K562 (cell line): ENCODE measurements at regions not wholly inside any gene's neighbourhood (a gene's known extent, or its start where the extent isn't known, plus 50 kb on each side); places are given as distances from the start of the nearest gene placed in this dataset.
A peak's percentile ranks its signal among the peaks of the same experiment; 100 is the strongest.

Source experiments
- ATAC-seq: fragments of 200-7000 bp; cut with Tn5 transposase; 3 replicates; pipeline ENCODE4 v1.9.1; 2020; ENCODE audit warnings: moderate library complexity
- BruUV-seq: library from RNA; stranded (reverse); fragments of 400-500 nt; replicated peaks from 2 replicates; lab custom pipeline; 2021; lab: Mats Ljungman, UMichigan
- CTCF ChIA-PET: fragments of 300-600 bp; formaldehyde crosslinking; extraction: SDS; loops from one replicate; lab custom pipeline; 2021; ENCODE audit warnings: low intra/inter-chr PET ratio; lab: Yijun Ruan, JAX
- POLR2A ChIA-PET: fragments of 300-600, 350-650 bp; sonication (Branson Sonifier 250); formaldehyde crosslinking; extraction: SDS; loops from one replicate; lab custom pipeline; 2021; ENCODE audit warnings: antibody characterized with exemption, inconsistent platforms; lab: Yijun Ruan, JAX
- DNase-seq, 4 experiments: peaks; one replicate each; pipeline versions ENCODE4 v3.0.0 to v3.0.0-alpha.2; 2011 to 2018; ENCODE audit warnings: low spot score in 3 of 4, mixed read lengths in 3 of 4; ENCODE audit errors: extremely low read depth in 1 of 4
- FAIRE-seq: peaks from 2 replicates; lab custom pipeline; 2011; peaks lifted over from hg19 to GRCh38; lab: Jason Lieb, UNC
- H2AFZ ChIP-seq: 2 replicates; pipeline ENCODE4 v1.6.0; 2011; ENCODE audit warnings: low read depth, low read length, control low read depth, inconsistent platforms
- H3K27ac ChIP-seq: fragments of 200-600 bp; 3 replicates; pipeline ENCODE4 v1.8.0; 2011; ENCODE audit warnings: low read depth, mild to moderate bottlenecking, control low read depth, inconsistent platforms, low read length, moderate library complexity, mixed read lengths; ENCODE audit errors: extremely low read depth
- H3K27me3 ChIP-seq, 2 experiments: fragments of 300-600 bp in 1 of 2; 2 replicates in 1 of 2; 3 replicates in 1 of 2; pipeline versions ENCODE4 v1.6.0 to v1.8.0; 2011; ENCODE audit warnings: inconsistent platforms in 2 of 2, low read length in 2 of 2, mild to moderate bottlenecking in 1 of 2, mixed read lengths in 1 of 2, moderate library complexity in 1 of 2; ENCODE audit not compliant: control insufficient read depth in 2 of 2, insufficient read depth in 2 of 2
- H3K36me3 ChIP-seq: fragments of 300-600 bp; 3 replicates; pipeline ENCODE4 v1.8.0; 2011; ENCODE audit warnings: mild to moderate bottlenecking, low read length, inconsistent platforms; ENCODE audit not compliant: control insufficient read depth, insufficient read depth
- H3K4me1 ChIP-seq, 2 experiments: fragments of 200-600 bp in 1 of 2; replicated peaks in 1 of 2; 2 replicates in 1 of 2; 3 replicates in 1 of 2; pipeline versions ENCODE4 v1.5.1 to v1.8.0; 2011; ENCODE audit warnings: inconsistent platforms in 2 of 2, low read length in 2 of 2, mild to moderate bottlenecking in 1 of 2, mixed read lengths in 1 of 2, moderate library complexity in 1 of 2; ENCODE audit not compliant: control insufficient read depth in 2 of 2, insufficient read depth in 2 of 2
- H3K4me2 ChIP-seq: 2 replicates; pipeline ENCODE4 v1.6.1; 2011; ENCODE audit warnings: low read length, control low read depth, inconsistent platforms, mixed read lengths; ENCODE audit not compliant: insufficient read depth
- H3K4me3 ChIP-seq: fragments of 200-600 bp; sonication (generic), shearing (Covaris generic); 2 replicates; pipeline ENCODE4 v1.5.1; 2016; ENCODE audit warnings: control low read depth, inconsistent platforms
- H3K79me2 ChIP-seq: fragments of 200-600 bp; 3 replicates; pipeline ENCODE4 v1.8.0; 2011; ENCODE audit warnings: low read length, inconsistent platforms; ENCODE audit not compliant: control insufficient read depth, insufficient read depth
- H3K9ac ChIP-seq, 2 experiments: 2 replicates each; pipeline versions ENCODE4 v1.6.0 to v1.6.1; 2011; ENCODE audit warnings: low read depth in 2 of 2, low read length in 2 of 2, control low read depth in 1 of 2, inconsistent platforms in 1 of 2, mild to moderate bottlenecking in 1 of 2, mixed read lengths in 1 of 2; ENCODE audit not compliant: insufficient read depth in 1 of 2
- H3K9me1 ChIP-seq: one replicate; pipeline ENCODE4 v1.6.0; 2011; ENCODE audit warnings: inconsistent platforms, mild to moderate bottlenecking, low read length, moderate library complexity; ENCODE audit not compliant: control insufficient read depth, insufficient read depth
- H3K9me3 ChIP-seq: replicated peaks from 2 replicates; pipeline ENCODE4 v1.5.1; 2011; ENCODE audit warnings: low read depth, low read length, inconsistent platforms; ENCODE audit not compliant: control insufficient read depth, insufficient read depth
- H4K20me1 ChIP-seq: replicated peaks from 2 replicates; pipeline ENCODE4 v1.6.1; 2011; ENCODE audit warnings: low read length, inconsistent platforms, mixed read lengths; ENCODE audit not compliant: control insufficient read depth, insufficient read depth
- ADNP ChIP-seq: fragments of 200-800 bp; sonication (Bioruptor generic); IDR thresholded peaks from 2 replicates; pipeline ENCODE4 v1.6.1; 2016; ENCODE audit warnings: missing genetic modification characterization, missing compliant biosample characterization
- ETV5 ChIP-seq: sonication (generic); formaldehyde crosslinking; IDR thresholded peaks from 2 replicates; pipeline ENCODE4 v1.4.0; 2020; ENCODE audit warnings: low read depth, mild to moderate bottlenecking, missing genetic modification reagents
- HNRNPH1 ChIP-seq: fragments of 200-400 bp; formaldehyde crosslinking; optimal IDR thresholded peaks from 2 replicates; pipeline ENCODE3; 2017; ENCODE audit warnings: low read depth, mild to moderate bottlenecking, low read length, moderate library complexity
- LARP7 ChIP-seq: fragments of 450-650 bp; IDR thresholded peaks from 2 replicates; pipeline ENCODE4 v1.6.1; 2016
- MCM2 ChIP-seq: fragments of 450-650 bp; IDR thresholded peaks from 2 replicates; pipeline ENCODE4 v1.6.1; 2017; ENCODE audit warnings: low read depth, mild to moderate bottlenecking
- MECOM ChIP-seq: fragments of 250-450 bp; sonication (Bioruptor Pico); IDR thresholded peaks from 2 replicates; pipeline ENCODE4 v1.8.0; 2022; ENCODE audit warnings: inconsistent platforms
- NBN ChIP-seq: fragments of 450-650 bp; IDR thresholded peaks from 2 replicates; pipeline ENCODE4 v1.6.1; 2016; ENCODE audit warnings: low read depth, mild to moderate bottlenecking
- PCBP2 ChIP-seq: fragments of 200-400 bp; formaldehyde crosslinking; IDR thresholded peaks from 2 replicates; pipeline ENCODE4 v1.6.1; 2018; ENCODE audit warnings: low read length, low read depth, mild to moderate bottlenecking, moderate library complexity; ENCODE audit not compliant: poor library complexity, severe bottlenecking
- SMAD3 ChIP-seq: fragments of 450-650 bp; formaldehyde crosslinking; conservative IDR thresholded peaks from 2 replicates; pipeline ENCODE4 v1.4.0; 2020; ENCODE audit warnings: mild to moderate bottlenecking
- TEAD2 ChIP-seq: fragments of 450-650 bp; IDR thresholded peaks from 2 replicates; pipeline ENCODE4 v1.6.1; 2016; ENCODE audit warnings: missing genetic modification characterization, control low read depth, missing compliant biosample characterization
- ZNF311 ChIP-seq: fragments of 250-450 bp; sonication (Bioruptor Pico); IDR thresholded peaks from 2 replicates; pipeline ENCODE4 v1.4.0; 2020; ENCODE audit warnings: mild to moderate bottlenecking, moderate library complexity
- WGBS: fragments of 100-300 bp; shearing (Covaris generic); methylation state at CpG from one replicate; pipeline ENCODE4 v1.1.6; 2016; ENCODE audit warnings: low coverage, mixed read lengths; ENCODE audit not compliant: insufficient coverage; ENCODE audit errors: missing lambda C conversion rate; 5-methylcytosine and 5-hydroxymethylcytosine counted together
- in situ Hi-C: fragments of 300-500 bp; cut with MboI; formaldehyde crosslinking; loops from 4 replicates; pipeline ENCODE4 v1.15.0; 2018; ENCODE audit warnings: inconsistent platforms, mixed read lengths
- intact Hi-C: fragments of 100-400 bp; cut with micrococcal nuclease; formaldehyde crosslinking; loops from 2 replicates; pipeline ENCODE4 v1.14.2; 2022
- TF ChIP-seq, protein P1 (sequence below): fragments of 250-450 bp; sonication (Bioruptor Pico); IDR thresholded peaks from 2 replicates; pipeline ENCODE4 v1.5.0; 2021; ENCODE audit warnings: mild to moderate bottlenecking, borderline replicate concordance
- TF ChIP-seq, protein P2 (sequence below): fragments of 450-650 bp; formaldehyde crosslinking; IDR thresholded peaks from 2 replicates; pipeline ENCODE4 v1.4.0; 2022; ENCODE audit warnings: missing genetic modification characterization

DNA sequence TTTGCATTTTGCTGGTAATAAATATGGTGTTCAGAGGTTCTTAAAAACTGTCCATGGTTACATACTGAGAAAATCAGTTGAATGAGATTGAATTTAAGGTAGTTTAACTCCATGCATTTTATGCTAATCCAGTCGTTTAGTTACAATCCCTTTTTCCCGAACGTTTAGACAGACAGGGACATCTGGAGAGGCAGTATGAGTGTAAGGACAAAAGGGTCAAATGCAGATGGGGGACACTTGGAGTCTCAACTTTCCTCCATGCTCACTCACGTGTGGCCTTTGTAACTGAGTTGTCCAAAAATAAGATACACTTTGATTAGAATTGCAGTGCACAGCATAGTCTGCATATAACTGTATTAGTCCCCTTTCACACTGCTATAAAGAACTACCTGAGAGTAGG lies 63.9 kb downstream of the RDH14 start (continued):
- TF ChIP-seq, protein P1, sequence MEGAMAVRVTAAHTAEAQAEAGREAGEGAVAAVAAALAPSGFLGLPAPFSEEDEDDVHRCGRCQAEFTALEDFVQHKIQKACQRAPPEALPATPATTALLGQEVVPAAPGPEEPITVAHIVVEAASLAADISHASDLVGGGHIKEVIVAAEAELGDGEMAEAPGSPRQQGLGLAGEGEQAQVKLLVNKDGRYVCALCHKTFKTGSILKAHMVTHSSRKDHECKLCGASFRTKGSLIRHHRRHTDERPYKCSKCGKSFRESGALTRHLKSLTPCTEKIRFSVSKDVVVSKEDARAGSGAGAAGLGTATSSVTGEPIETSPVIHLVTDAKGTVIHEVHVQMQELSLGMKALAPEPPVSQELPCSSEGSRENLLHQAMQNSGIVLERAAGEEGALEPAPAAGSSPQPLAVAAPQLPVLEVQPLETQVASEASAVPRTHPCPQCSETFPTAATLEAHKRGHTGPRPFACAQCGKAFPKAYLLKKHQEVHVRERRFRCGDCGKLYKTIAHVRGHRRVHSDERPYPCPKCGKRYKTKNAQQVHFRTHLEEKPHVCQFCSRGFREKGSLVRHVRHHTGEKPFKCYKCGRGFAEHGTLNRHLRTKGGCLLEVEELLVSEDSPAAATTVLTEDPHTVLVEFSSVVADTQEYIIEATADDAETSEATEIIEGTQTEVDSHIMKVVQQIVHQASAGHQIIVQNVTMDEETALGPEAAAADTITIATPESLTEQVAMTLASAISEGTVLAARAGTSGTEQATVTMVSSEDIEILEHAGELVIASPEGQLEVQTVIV (CRISPR knock-in tag), result no peak
- no peak for TF ChIP-seq ZNF311
- no peak for TF ChIP-seq TEAD2 (tag)
- no peak for TF ChIP-seq MCM2
- no peak for TF ChIP-seq LARP7
- no peak for TF ChIP-seq ADNP
- no peak for TF ChIP-seq SMAD3 (CRISPR knock-in tag)
- TF ChIP-seq NBN, result no peak
- TF ChIP-seq, protein P2, sequence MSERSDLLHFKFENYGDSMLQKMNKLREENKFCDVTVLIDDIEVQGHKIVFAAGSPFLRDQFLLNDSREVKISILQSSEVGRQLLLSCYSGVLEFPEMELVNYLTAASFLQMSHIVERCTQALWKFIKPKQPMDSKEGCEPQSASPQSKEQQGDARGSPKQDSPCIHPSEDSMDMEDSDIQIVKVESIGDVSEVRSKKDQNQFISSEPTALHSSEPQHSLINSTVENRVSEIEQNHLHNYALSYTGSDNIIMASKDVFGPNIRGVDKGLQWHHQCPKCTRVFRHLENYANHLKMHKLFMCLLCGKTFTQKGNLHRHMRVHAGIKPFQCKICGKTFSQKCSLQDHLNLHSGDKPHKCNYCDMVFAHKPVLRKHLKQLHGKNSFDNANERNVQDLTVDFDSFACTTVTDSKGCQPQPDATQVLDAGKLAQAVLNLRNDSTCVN (CRISPR knock-in tag), result no peak

DNA sequence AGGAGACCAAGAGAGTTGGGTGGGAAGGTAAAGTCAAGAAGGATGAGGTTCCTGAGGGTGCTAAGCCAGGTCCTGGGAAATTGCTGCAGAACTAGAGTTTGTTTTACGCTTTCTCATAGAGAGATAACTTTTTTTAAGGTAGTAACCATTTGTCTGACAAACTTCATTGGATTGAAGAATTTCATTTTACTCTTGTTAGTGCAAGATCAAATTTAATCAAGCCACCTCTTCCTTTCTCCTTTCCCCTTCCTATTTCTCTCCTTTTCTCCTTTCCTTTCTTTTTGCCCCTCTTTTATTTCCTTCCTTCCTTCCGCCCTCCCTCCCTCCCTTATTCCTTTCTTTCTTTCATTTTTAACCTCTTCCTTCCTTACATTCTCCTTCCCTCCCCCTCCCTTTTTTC lies 65.4 kb downstream of the RDH14 start:
- no peak overlapping the region for H3K4me2 ChIP-seq
- H2AFZ ChIP-seq, result no peak overlapping the region
- no peaks in the 10 kb centered on the region for H3K9me3 ChIP-seq
- FAIRE-seq, result no peak
- no peak overlapping the region for H3K9ac ChIP-seq
- intact Hi-C loops (no loop called here), in situ Hi-C loops (no loop called here)
- H3K4me1 ChIP-seq, result no peaks in the 10 kb centered on the region
- no peak overlapping the region for H3K27ac ChIP-seq
- no TSS peak for BruUV-seq
- DNase-seq, result no peak
- H3K4me3 ChIP-seq, result no peak overlapping the region
- CTCF ChIA-PET, result no interaction called here
- POLR2A ChIA-PET, result no interaction called here
- no peaks in the 10 kb centered on the region for H3K27me3 ChIP-seq
- H3K79me2 ChIP-seq, result no peaks in the 10 kb centered on the region
- H3K9me1 ChIP-seq, result no peaks in the 10 kb centered on the region
- no peaks in the 10 kb centered on the region for H3K36me3 ChIP-seq
- TF ChIP-seq ETV5 (no peak), MECOM (CRISPR knock-in tag) (no peak), HNRNPH1 (no peak), PCBP2 (peak; percentile 81)
- WGBS, result 0% methylated on average over 1 of the region's 2 CpGs
- no peak for ATAC-seq
- no peaks in the 10 kb centered on the region for H4K20me1 ChIP-seq
